Thymus (tissue), 11 donors: ENCODE measurements at regions not wholly inside any gene's neighbourhood (a gene's known extent, or its start where the extent isn't known, plus 50 kb on each side); places are given as distances from the start of the nearest gene placed in this dataset.

Experiments
- DNase-seq, 9 donors: peaks; one replicate each; pipeline ENCODE4 v3.0.0-alpha.2; 2013; ENCODE audit warnings: low spot score in 9 of 9, low read depth in 6 of 9, missing footprints in 1 of 9
- H3K27ac ChIP-seq, 2 donors: one replicate each; pipeline ENCODE4 v1.5.1; 2013; ENCODE audit warnings: control low read depth in 1 of 2, low read depth in 1 of 2, low read length in 1 of 2, mild to moderate bottlenecking in 1 of 2, moderate library complexity in 1 of 2
- H3K27me3 ChIP-seq, 2 donors: one replicate each; pipeline ENCODE4 v1.5.1; 2013; ENCODE audit warnings: low read length in 1 of 2; ENCODE audit not compliant: control insufficient read depth in 2 of 2, insufficient read depth in 1 of 2
- H3K36me3 ChIP-seq, 2 donors: one replicate each; pipeline ENCODE4 v1.5.1; 2013; ENCODE audit warnings: low read length in 1 of 2, mild to moderate bottlenecking in 1 of 2, moderate library complexity in 1 of 2; ENCODE audit not compliant: control insufficient read depth in 2 of 2, insufficient read depth in 2 of 2
- H3K4me1 ChIP-seq, 2 donors: one replicate each; pipeline ENCODE4 v1.5.1; 2013; ENCODE audit warnings: low read length in 2 of 2; ENCODE audit not compliant: control insufficient read depth in 2 of 2, insufficient read depth in 2 of 2
- H3K4me3 ChIP-seq, 2 donors: one replicate each; pipeline ENCODE4 v1.5.1; 2013; ENCODE audit warnings: low read length in 2 of 2, control low read depth in 1 of 2, mild to moderate bottlenecking in 1 of 2
- H3K9me3 ChIP-seq, 2 donors: one replicate each; pipeline ENCODE4 v1.5.1; 2013; ENCODE audit warnings: low read length in 1 of 2, mild to moderate bottlenecking in 1 of 2; ENCODE audit not compliant: control insufficient read depth in 2 of 2, insufficient read depth in 1 of 2
- WGBS: extraction: QIAGEN DNeasy Blood & Tissue Kit; methylation state at CpG from one replicate; pipeline ENCODE4 v1.1.7; 2013; 5-methylcytosine and 5-hydroxymethylcytosine counted together
- donor health status: healthy.

DNA sequence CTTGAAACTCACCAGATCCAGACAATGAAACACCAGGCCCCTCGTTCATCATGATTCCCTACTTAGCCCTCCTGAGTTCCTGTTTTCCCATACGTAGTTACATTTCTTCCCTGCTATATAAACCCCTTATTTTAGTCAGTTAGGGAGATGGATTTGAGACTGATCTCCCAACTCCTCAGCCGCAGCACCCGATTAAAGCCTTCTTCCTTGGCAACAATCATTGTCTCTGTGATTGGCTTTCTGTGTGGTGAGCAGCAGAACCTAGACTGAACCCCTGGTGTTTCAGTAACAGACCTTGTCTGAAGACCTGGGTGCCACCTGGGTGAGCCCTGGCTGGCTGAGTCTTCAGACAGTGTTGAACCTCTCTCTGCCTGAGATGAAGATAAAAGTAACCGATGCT, 118.0 kb downstream of the OAT start:
- Histone ChIP-seq H3K27me3 (no peaks in the 10 kb centered on the region), H3K36me3 (no peaks in the 10 kb centered on the region), H3K4me1 (no peaks in the 10 kb centered on the region), H3K9me3 (peaks cover 0 to 23% of the 10 kb centered on the region in 2 donors), H3K27ac (no peak overlapping the region), H3K4me3 (no peak overlapping the region)
- no peak for DNase-seq
- 96% methylated on average over 5 of the region's 5 CpGs for WGBS

DNA sequence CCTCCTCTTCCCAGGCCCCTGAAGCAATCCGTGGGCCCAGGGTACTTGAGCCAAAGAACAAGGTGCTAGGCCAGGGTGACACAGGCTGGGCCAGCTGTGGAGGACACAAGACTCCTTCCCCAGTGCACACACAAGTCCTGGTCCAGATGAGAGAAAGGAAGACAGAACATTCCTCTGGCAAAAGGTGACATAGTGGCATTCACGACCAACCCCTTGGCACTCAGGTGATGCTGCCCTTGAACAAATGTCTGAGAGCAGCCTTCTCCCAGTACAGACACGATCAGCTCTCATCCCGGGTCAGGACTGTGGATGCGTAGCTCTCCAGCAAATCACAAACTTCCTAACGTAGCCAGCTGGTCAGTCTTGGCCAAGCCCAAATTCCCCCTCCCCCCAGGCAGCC, 118.5 kb downstream of the OAT start:
- H3K27me3 ChIP-seq = no peaks in the 10 kb centered on the region
- peaks cover 0 to 23% of the 10 kb centered on the region in 2 donors for H3K9me3 ChIP-seq
- no peaks in the 10 kb centered on the region for H3K4me1 ChIP-seq
- H3K36me3 ChIP-seq = no peaks in the 10 kb centered on the region
- H3K4me3 ChIP-seq = no peak overlapping the region
- WGBS = 92% methylated on average over 6 of the region's 6 CpGs
- no peak overlapping the region for H3K27ac ChIP-seq
- no peak for DNase-seq

DNA sequence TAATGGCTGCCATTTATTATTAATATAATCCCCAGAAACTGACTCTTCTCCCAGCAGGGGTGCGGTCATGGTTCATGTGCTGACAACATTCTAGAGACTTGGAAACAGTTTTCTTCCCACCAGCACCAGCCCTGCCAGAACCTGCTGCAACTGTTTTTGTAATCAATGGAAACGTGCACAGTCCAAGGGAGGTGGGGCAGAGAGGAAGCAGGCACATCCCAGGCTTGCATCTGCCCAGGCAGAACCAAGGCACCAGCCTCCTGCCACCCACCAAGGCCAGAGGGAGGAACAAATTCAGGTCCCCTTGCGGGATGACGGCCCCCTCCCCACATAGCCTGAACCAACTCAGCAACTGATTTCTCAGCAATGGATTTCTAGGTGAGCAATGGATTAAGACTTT, 119.0 kb downstream of the OAT start:
- Histone ChIP-seq H3K27ac (no peak overlapping the region), H3K9me3 (peaks cover 0 to 23% of the 10 kb centered on the region in 2 donors)
- WGBS = 90% methylated on average over 4 of the region's 4 CpGs

DNA sequence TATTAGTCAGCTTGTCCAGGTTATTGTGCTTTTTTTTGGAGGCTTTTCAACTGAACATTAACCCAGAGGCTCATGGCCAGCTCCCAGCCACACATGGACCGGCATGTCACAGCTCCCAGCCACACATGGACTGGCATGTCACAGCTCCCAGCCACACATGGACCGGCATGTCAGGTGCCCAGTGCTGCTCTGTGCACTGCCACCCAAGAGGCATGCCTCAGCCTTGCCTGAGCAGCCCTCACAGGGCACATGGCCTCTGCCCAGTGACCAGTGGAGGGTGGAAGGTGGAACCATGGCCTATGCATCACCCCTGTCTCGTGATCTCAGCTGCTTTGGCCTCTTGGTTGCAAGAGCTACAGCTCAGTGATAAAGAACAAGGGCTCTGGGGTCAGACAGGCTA, 119.8 kb downstream of the OAT start:
- 86% methylated on average over 3 of the region's 3 CpGs for WGBS
- Histone ChIP-seq H3K27ac (no peak overlapping the region), H3K4me1 (no peaks in the 10 kb centered on the region), H3K36me3 (no peaks in the 10 kb centered on the region), H3K9me3 (peaks cover 0 to 23% of the 10 kb centered on the region in 2 donors), H3K4me3 (no peak overlapping the region), H3K27me3 (no peaks in the 10 kb centered on the region)
- DNase-seq = no peak

More for the DNA sequence above, 119.0 kb downstream of the OAT start:
- Histone ChIP-seq H3K27me3 (no peaks in the 10 kb centered on the region), H3K36me3 (no peaks in the 10 kb centered on the region), H3K4me1 (no peaks in the 10 kb centered on the region), H3K4me3 (no peak overlapping the region)
- no peak for DNase-seq

DNA sequence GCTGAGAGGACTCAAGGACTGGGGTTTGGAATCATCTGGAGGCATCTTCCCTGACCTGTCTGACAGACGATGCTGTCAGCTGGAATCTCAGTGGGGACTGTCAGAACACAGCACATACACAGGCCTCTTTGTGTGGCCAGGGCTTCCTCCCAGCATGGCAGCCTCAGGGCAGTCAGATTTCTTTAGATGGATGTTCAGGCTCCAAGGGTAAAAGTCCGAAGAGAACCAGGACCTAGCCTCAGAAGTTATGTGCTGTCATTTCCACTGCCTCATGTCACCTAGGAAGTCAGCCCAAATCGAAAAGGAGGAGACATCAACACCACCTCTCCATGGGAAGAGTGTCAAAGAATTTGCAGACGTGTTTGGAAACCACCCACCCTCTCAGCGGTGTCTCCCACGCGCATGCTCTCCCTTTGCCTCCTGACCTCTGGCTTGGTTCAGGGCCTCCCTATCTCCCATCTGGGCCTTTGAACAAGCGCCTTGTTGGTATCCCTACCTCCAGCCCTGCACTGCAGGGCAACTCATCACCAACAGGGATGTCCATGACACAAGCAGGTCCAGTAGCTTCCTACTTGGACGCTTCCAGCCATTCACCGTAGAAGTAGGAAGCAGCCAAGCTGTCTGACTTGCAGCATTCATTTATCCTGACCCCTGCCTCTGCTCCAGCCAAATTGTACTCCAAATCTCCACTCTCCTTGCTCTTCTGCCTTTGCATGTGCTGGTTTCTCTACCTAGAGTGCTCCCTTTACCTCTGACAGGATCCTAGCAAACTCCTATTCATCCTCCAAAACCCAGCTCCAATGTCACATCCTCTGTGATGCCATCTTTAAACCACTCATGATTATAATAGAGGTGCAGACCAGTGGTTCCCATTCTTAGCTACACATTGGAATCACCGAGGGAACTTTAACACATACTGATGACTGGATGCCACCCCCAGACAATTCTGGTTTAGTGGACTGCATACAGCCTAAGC, 121.6 kb downstream of the OAT start:
- no peak for DNase-seq
- no peaks in the 10 kb centered on the region for H3K4me1 ChIP-seq
- 91% methylated on average over 11 of the region's 11 CpGs for WGBS
- H3K36me3 ChIP-seq = no peaks in the 10 kb centered on the region
- no peak overlapping the region for H3K4me3 ChIP-seq
- no peak overlapping the region for H3K27ac ChIP-seq
- H3K27me3 ChIP-seq = no peaks in the 10 kb centered on the region
- H3K9me3 ChIP-seq = peaks cover 0 to 23% of the 10 kb centered on the region in 2 donors

DNA sequence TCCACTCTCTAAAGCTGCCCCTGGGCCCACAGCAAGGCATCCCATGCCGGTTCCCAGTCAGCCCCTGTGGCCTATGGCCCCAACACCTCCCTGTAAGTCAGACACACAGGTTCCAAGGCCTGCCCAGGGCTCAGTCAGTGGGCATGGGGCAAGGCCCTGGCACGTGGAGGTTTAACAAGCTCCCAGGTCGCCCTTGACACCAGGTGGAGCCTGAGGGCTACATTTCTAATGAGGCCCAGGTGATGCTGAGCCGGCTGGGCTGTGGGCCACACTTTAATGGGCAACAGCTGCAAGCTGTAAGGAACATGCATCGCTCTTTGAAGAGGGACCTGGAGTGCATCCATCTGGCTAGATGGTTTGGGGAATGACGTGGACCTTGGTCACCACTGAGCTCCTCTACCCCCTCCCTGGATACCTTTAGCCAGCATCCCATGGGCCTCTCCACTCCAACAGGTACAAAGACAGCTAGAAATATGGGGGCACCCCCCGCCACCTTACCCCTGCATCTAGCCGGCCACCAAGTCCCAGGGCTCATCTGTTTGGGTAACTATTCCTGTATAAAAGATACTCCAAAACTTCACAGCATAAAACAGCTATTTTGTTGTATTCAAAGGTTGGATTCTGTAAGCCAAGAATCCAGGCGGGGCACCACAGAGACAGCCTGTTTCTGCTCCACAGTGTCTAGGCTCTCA, 122.5 kb downstream of the OAT start:
- WGBS = 89% methylated on average over 9 of the region's 9 CpGs
- DNase-seq = no peak
- no peaks in the 10 kb centered on the region for H3K4me1 ChIP-seq

DNA sequence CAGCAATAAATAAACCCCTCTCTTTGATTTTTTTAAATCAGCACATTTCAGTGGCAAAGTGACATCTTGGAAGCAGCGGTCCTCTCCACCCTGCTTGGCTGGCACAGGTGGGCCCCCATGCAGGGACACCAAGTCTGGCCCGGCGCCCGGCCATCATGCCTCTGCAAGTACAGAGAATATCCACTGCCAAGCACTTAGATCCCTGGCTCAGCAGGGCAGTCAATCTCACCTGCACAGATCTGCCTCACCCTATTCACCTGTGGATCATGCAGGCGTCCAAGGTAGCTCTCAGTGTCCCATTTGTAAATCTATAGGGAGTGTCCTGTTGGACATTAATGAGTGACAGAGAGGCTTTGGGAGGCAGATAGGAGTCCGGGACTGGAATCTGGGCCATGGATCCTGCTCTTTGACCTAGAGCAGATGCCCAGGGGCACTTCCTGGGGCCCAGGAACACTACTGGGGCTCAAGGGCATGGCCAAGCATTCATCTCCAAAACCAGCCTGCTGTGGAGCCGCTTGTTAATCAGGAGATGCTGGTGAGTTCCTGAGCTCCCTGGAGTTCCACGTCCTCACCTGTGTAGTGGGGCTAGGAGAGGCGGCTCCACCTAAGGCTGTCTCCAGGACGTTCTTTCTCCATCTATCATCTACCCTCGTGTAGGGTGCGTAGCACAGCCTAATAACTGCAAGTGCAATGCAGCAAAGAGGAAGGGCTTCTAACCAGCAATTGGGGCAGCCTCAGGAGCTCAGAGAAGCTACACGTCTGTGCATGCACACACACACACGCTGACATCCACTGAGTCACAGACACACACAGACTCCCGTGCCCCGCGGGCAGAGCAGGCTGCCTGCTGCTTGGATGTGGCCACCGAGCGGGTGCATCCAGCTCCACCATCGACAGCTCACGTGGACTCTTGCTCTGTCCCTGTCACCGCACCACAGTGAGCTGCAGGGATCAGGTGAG, 123.6 kb downstream of the OAT start:
- no peak overlapping the region for H3K27ac ChIP-seq
- H3K36me3 ChIP-seq = no peaks in the 10 kb centered on the region
- no peaks in the 10 kb centered on the region for H3K27me3 ChIP-seq
- H3K4me3 ChIP-seq = no peak overlapping the region
- no peak for DNase-seq
- H3K4me1 ChIP-seq = peaks cover 0 to under 1% of the 10 kb centered on the region in 2 donors
- peaks cover 0 to 4% of the 10 kb centered on the region in 2 donors for H3K9me3 ChIP-seq
- WGBS = 93% methylated on average over 22 of the region's 22 CpGs

More for the DNA sequence above, 122.5 kb downstream of the OAT start:
- Histone ChIP-seq H3K9me3 (peaks cover 0 to 16% of the 10 kb centered on the region in 2 donors), H3K27ac (no peak overlapping the region), H3K27me3 (no peaks in the 10 kb centered on the region), H3K36me3 (no peaks in the 10 kb centered on the region), H3K4me3 (no peak overlapping the region)

DNA sequence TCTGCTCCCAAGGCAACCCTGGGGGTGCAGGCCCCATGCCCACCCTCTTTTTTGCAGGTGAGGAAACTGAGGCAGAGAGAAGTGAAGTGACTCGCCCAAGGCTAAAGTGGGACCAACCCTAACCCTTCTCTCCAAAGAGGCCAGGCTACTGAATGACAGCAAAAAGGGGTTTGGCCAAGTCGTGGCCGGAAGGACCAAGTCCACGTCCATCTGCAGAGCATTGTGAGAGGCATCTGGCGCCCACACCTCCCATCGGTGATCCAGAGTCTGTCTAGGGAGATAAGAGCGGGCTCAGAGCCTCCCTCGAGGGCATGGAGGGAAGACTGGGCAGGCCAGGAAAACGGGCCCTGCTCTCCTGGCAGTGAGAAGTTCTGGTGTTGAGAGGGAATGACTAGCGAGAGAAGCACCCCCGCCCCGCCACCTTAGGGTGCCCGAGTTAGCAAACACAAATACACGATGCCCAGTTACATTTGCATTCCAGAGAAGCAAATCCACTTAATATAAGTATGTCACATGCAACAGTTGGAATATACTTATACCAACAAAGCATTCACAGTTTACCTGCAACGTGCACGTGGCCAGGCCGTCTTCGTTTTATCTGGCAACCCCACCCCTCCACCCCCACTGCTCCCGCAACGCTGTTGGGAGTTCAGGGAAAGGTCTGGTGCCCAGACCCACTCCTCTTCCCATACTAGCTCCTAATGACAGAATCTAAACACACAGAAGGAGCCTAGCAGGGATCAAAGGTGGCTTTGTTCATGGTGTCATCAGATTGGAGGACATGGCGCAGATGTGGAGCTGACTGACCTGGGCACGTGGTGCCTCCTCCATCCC, 124.9 kb downstream of the OAT start:
- Histone ChIP-seq H3K27me3 (no peaks in the 10 kb centered on the region), H3K4me1 (peaks cover 0 to 5% of the 10 kb centered on the region in 2 donors), H3K36me3 (no peaks in the 10 kb centered on the region), H3K9me3 (no peaks in the 10 kb centered on the region), H3K27ac (no peak overlapping the region), H3K4me3 (no peak overlapping the region)
- DNase-seq = no peak
- WGBS = 96% methylated on average over 22 of the region's 22 CpGs
